BLaER1 treated with 17β-estradiol and CSF1 and Interleukin-3, amounts not matched to agents 10 nM and 100 nM (cell line): ENCODE measurements at regions not wholly inside any gene's neighbourhood (a gene's known extent, or its start where the extent isn't known, plus 50 kb on each side); places are given as distances from the start of the nearest gene placed in this dataset.

Experiments
- H3K27ac ChIP-seq, 11 experiments: shearing (Covaris generic); formaldehyde crosslinking; 2 replicates each; pipeline ENCODE4 v1.8.1; 2022
- H3K27me3 ChIP-seq, 11 experiments: shearing (Covaris generic); formaldehyde crosslinking; 2 replicates each; pipeline ENCODE4 v1.8.1; 2022
- H3K36me3 ChIP-seq, 11 experiments: shearing (Covaris generic); formaldehyde crosslinking; 2 replicates each; pipeline ENCODE4 v1.8.1; 2022
- H3K4me1 ChIP-seq, 10 experiments: shearing (Covaris generic); formaldehyde crosslinking; 2 replicates each; pipeline ENCODE4 v1.8.1; 2022
- H3K4me2 ChIP-seq, 11 experiments: shearing (Covaris generic); formaldehyde crosslinking; 2 replicates each; pipeline ENCODE4 v1.8.1; 2022
- H3K4me3 ChIP-seq, 10 experiments: shearing (Covaris generic); formaldehyde crosslinking; 2 replicates each; pipeline ENCODE4 v1.8.1; 2022
- H3K9ac ChIP-seq, 11 experiments: shearing (Covaris generic); formaldehyde crosslinking; 2 replicates each; pipeline ENCODE4 v1.8.1; 2022
- H3K9me3 ChIP-seq, 11 experiments: shearing (Covaris generic); formaldehyde crosslinking; replicated peaks in 1 of 11; 2 replicates each; pipeline ENCODE4 v1.8.1; 2022
- H4K20me1 ChIP-seq, 11 experiments: shearing (Covaris generic); formaldehyde crosslinking; 2 replicates each; pipeline ENCODE4 v1.8.1; 2022
- Cebpa-rat ChIP-seq, 11 experiments: shearing (Covaris generic); IDR thresholded peaks; 2 replicates each; pipeline ENCODE4 v1.8.1; 2022

GRCh38 chrX:39327255-39327654 is 526.0 kb downstream of the MID1IP1 start:
- H3K4me1 ChIP-seq = peaks cover 18 to 49% (median 42%) of the 10 kb centered on the region in 10 experiments
- no peak for TF ChIP-seq Cebpa-rat (IDR thresholded peaks at IDR 0.05)
- H3K4me2 ChIP-seq = peak overlapping the region in 8 of 11 experiments; percentile 0 to 74 (median 31); a peak in 13 of 22 replicates
- H3K4me3 ChIP-seq = peak overlapping the region in 1 of 10 experiments; percentile 4; a peak in 2 of 20 replicates
- peak overlapping the region in 1 of 11 experiments; percentile 83; a peak in 2 of 22 replicates for H3K27ac ChIP-seq
- peaks cover 0 to 15% (median 0%) of the 10 kb centered on the region in 11 experiments; a peak in 7 of 22 replicates for H3K27me3 ChIP-seq
- H3K36me3 ChIP-seq = no peaks in the 10 kb centered on the region
- H4K20me1 ChIP-seq = no peaks in the 10 kb centered on the region
- peaks cover 24 to 47% (median 37%) of the 10 kb centered on the region in 11 experiments for H3K9me3 ChIP-seq
- H3K9ac ChIP-seq = no peak overlapping the region

- peak overlapping the region in 1 of 10 experiments; percentile 4; a peak in 1 of 20 replicates for H3K4me3 ChIP-seq
- no peaks in the 10 kb centered on the region for H4K20me1 ChIP-seq
- H3K9me3 ChIP-seq = peaks cover 21 to 43% (median 36%) of the 10 kb centered on the region in 11 experiments
- H3K27me3 ChIP-seq = peaks cover 0 to 15% (median 0%) of the 10 kb centered on the region in 11 experiments; a peak in 7 of 22 replicates
- no peaks in the 10 kb centered on the region for H3K36me3 ChIP-seq
- peaks cover 18 to 54% (median 46%) of the 10 kb centered on the region in 10 experiments for H3K4me1 ChIP-seq
- H3K27ac ChIP-seq = peak overlapping the region in 1 of 11 experiments; percentile 83; a peak in 2 of 22 replicates
- no peak overlapping the region for H3K9ac ChIP-seq
- H3K4me2 ChIP-seq = peak overlapping the region in 8 of 11 experiments; percentile 0 to 74 (median 31); a peak in 12 of 22 replicates
- TF ChIP-seq Cebpa-rat (IDR thresholded peaks at IDR 0.05) = no peak
Measured at GRCh38 chrX:39327705-39328104, 526.4 kb downstream of the MID1IP1 start.

- peak overlapping the region in 8 of 11 experiments; percentile 3 to 85 (median 77); a peak in 10 of 22 replicates for H3K4me2 ChIP-seq
- peaks cover 0 to 22% (median 0%) of the 10 kb centered on the region in 11 experiments; a peak in 7 of 22 replicates for H3K27me3 ChIP-seq
- TF ChIP-seq Cebpa-rat (IDR thresholded peaks at IDR 0.05) = no peak
- H3K4me3 ChIP-seq = no peak overlapping the region
- H4K20me1 ChIP-seq = no peaks in the 10 kb centered on the region
- H3K9me3 ChIP-seq = peaks cover 15 to 36% (median 30%) of the 10 kb centered on the region in 11 experiments
- H3K4me1 ChIP-seq = peaks cover 18 to 64% (median 54%) of the 10 kb centered on the region in 10 experiments
- H3K27ac ChIP-seq = peak overlapping the region in 1 of 11 experiments; percentile 83; a peak in 2 of 22 replicates
- H3K36me3 ChIP-seq = no peaks in the 10 kb centered on the region
- H3K9ac ChIP-seq = no peak overlapping the region
Measured at GRCh38 chrX:39328661-39329060, 527.4 kb downstream of the MID1IP1 start.

DNA sequence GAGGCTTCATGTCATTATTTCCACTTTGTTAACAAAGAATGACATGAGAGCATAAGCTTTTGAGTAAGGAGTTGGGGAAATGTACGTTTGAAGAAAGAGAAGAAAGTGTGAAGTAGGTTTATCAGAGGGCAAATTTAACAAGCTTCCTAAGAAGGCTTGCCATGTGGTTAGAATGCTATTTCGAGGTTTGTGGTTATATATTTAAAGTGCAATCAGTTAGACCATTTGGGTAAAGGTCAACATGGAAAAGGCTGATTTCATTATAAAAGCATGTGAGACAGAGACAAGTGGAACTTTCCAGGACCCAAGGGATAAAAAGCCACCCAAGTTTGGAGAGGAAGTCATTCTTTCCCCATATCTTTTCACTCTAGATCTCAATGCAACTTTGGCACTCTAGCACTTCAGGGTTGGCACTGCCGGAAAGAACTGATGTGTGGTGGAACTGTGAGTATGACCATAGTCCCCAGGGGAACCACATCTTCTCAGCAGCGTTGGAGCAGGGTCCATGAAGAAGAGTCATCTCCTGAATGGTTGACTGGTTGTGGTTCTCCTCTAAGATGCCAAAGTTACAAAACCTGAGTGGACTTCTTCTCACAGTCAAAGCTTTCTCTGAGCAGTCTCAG is 529.9 kb downstream of the MID1IP1 start:
- H3K4me3 ChIP-seq = no peak overlapping the region

DNA sequence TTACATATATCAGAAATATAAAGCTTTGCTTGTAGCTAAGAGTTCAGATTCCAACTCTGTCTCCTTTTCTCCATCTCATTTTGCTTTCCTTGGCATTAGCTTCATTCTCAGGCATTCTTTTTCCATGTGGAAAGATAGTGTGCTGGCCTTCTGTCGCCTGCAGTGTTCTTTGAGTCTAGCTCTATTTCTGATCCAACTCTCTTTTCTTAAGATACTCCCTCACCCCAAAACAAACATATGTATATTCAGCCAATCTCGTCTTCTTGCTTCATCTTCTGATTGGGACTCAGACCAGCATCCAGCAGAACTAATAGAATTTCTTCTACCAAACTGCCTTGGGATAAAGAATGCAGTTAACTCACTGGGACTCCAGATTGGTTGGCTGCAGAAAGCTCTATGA is 532.2 kb downstream of the MID1IP1 start:
- H3K36me3 ChIP-seq = no peaks in the 10 kb centered on the region
- no peaks in the 10 kb centered on the region for H4K20me1 ChIP-seq
- no peak overlapping the region for H3K4me3 ChIP-seq
- H3K4me2 ChIP-seq = peak overlapping the region in 7 of 11 experiments; percentile 25 to 75 (median 72); a peak in 13 of 22 replicates
- H3K4me1 ChIP-seq = peaks cover 41 to 96% (median 85%) of the 10 kb centered on the region in 10 experiments
- no peak overlapping the region for H3K9ac ChIP-seq
- H3K27me3 ChIP-seq = peaks cover 0 to 30% (median 0%) of the 10 kb centered on the region in 11 experiments; a peak in 7 of 22 replicates
- peak overlapping the region in 1 of 11 experiments; percentile 15; a peak in 1 of 22 replicates for H3K27ac ChIP-seq
- TF ChIP-seq Cebpa-rat (IDR thresholded peaks at IDR 0.05) = no peak
- H3K9me3 ChIP-seq = peaks cover 0 to 10% (median 4%) of the 10 kb centered on the region in 11 experiments; a peak in 11 of 22 replicates

More for the DNA sequence above, 529.9 kb downstream of the MID1IP1 start:
- no peaks in the 10 kb centered on the region for H3K36me3 ChIP-seq
- H3K9me3 ChIP-seq = peaks cover 15 to 33% (median 25%) of the 10 kb centered on the region in 11 experiments
- H3K4me2 ChIP-seq = peak overlapping the region; percentile 10 to 85 (median 79); a peak in 21 of 22 replicates
- peaks cover 0 to 30% (median 0%) of the 10 kb centered on the region in 11 experiments; a peak in 7 of 22 replicates for H3K27me3 ChIP-seq
- H3K9ac ChIP-seq = peak overlapping the region in 6 of 11 experiments; percentile 2 to 70 (median 24); a peak in 8 of 22 replicates
- peak in 6 of 11 experiments; percentile 49 to 92 (median 71); a peak in 9 of 22 replicates for TF ChIP-seq Cebpa-rat (IDR thresholded peaks at IDR 0.05)
- no peaks in the 10 kb centered on the region for H4K20me1 ChIP-seq
- peaks cover 24 to 89% (median 74%) of the 10 kb centered on the region in 10 experiments for H3K4me1 ChIP-seq
- peak overlapping the region in 8 of 11 experiments; percentile 21 to 83 (median 68); a peak in 15 of 22 replicates for H3K27ac ChIP-seq

- Histone ChIP-seq H3K36me3 (no peaks in the 10 kb centered on the region), H3K4me2 (peak overlapping the region; percentile 38 to 89 (median 73); a peak in 21 of 22 replicates), H3K9ac (peak overlapping the region in 5 of 11 experiments; percentile 54 to 71 (median 58); a peak in 3 of 22 replicates), H3K9me3 (peaks cover 0 to 4% (median 0%) of the 10 kb centered on the region in 11 experiments; a peak in 2 of 22 replicates), H3K27me3 (peaks cover 0 to 15% (median 0%) of the 10 kb centered on the region in 11 experiments; a peak in 1 of 22 replicates), H3K4me1 (peaks cover 38 to 83% (median 65%) of the 10 kb centered on the region in 10 experiments), H4K20me1 (no peaks in the 10 kb centered on the region), H3K27ac (peak overlapping the region in 6 of 11 experiments; percentile 58 to 71 (median 62); a peak in 12 of 22 replicates), H3K4me3 (no peak overlapping the region)
- TF ChIP-seq Cebpa-rat (IDR thresholded peaks at IDR 0.05) = peak in 1 of 11 experiments; percentile 16; a peak in 1 of 22 replicates
Measured at GRCh38 chrX:39335513-39336235, 534.4 kb downstream of the MID1IP1 start.

GRCh38 chrX:39336671-39337311 is 535.5 kb downstream of the MID1IP1 start:
- Histone ChIP-seq H3K9ac (peak overlapping the region in 10 of 11 experiments; percentile 9 to 71 (median 54); a peak in 14 of 22 replicates), H3K9me3 (peaks cover 0 to 12% (median 0%) of the 10 kb centered on the region in 11 experiments; a peak in 5 of 22 replicates), H3K27ac (peak overlapping the region in 9 of 11 experiments; percentile 32 to 71 (median 61); a peak in 16 of 22 replicates), H3K4me2 (peak overlapping the region; percentile 38 to 89 (median 73)), H3K4me3 (peak overlapping the region in 3 of 10 experiments; percentile 1 to 9 (median 8); a peak in 4 of 20 replicates), H3K27me3 (peaks cover 0 to 15% (median 0%) of the 10 kb centered on the region in 11 experiments; a peak in 1 of 22 replicates), H3K36me3 (no peaks in the 10 kb centered on the region), H4K20me1 (no peaks in the 10 kb centered on the region), H3K4me1 (peaks cover 27 to 76% (median 55%) of the 10 kb centered on the region in 10 experiments)
- no peak for TF ChIP-seq Cebpa-rat (IDR thresholded peaks at IDR 0.05)
